Ishikawa (cell line): ENCODE measurements at regions not wholly inside any gene's neighbourhood (a gene's known extent, or its start where the extent isn't known, plus 50 kb on each side); places are given as distances from the start of the nearest gene placed in this dataset.

Experiments
- CEBPB ChIP-seq: IDR thresholded peaks from 2 replicates; pipeline ENCODE4 v1.6.1; 2012
- EP300 ChIP-seq: IDR thresholded peaks from 2 replicates; pipeline ENCODE4 v1.6.1; 2012; ENCODE audit warnings: borderline replicate concordance
- RAD21 ChIP-seq: IDR thresholded peaks from 2 replicates; pipeline ENCODE4 v1.6.1; 2012; ENCODE audit warnings: low read depth
- REST ChIP-seq: IDR thresholded peaks from 2 replicates; pipeline ENCODE4 v1.6.1; 2012; ENCODE audit warnings: low read depth, mild to moderate bottlenecking
- TCF12 ChIP-seq: IDR thresholded peaks from 2 replicates; pipeline ENCODE4 v1.6.1; 2012; ENCODE audit warnings: low read depth
- USF1 ChIP-seq: IDR thresholded peaks from 2 replicates; pipeline ENCODE4 v1.6.1; 2012
- YY1 ChIP-seq: IDR thresholded peaks from 2 replicates; pipeline ENCODE4 v1.6.1; 2012; ENCODE audit warnings: low read depth

GRCh38 chr5:57720656-57721055, 238.0 kb upstream of the ACTBL2 start:
- TF ChIP-seq REST (no peak), USF1 (no peak), YY1 (no peak), RAD21 (no peak), TCF12 (no peak), CEBPB (no peak), EP300 (no peak)
